ENCODE measurements at regions not wholly inside any gene's neighbourhood (a gene's known extent, or its start where the extent isn't known, plus 50 kb on each side); places are given as distances from the start of the nearest gene placed in this dataset.

- peaks cover 31 to 34% of the 10 kb centered on the region in 2 experiments for H3K4me1 Mint-ChIP-seq
Observed at GRCh38 chr1:239128541-239128940, 257.8 kb upstream of the CHRM3 start.

More at GRCh38 chr1:239128541-239128940, 257.8 kb upstream of the CHRM3 start:
- no peaks in the 10 kb centered on the region for H3K9me3 ChIP-seq (ENCODE audit: control insufficient read depth, low read depth, low read length)
- no peaks in the 10 kb centered on the region for H4K20me1 ChIP-seq (ENCODE audit: control insufficient read depth, insufficient read depth, insufficient read length)
- 0 out of 7 replicates have a peak, but pooled peaks cover 0 to 7% (median 0%) of the 10 kb centered on the region in 3 experiments for H3K36me3 Mint-ChIP-seq (ENCODE audit: insufficient read depth in 1 of 3, low read depth in 3 of 3)
- no peak overlapping the region for H3K9ac ChIP-seq (ENCODE audit: extremely low read depth, insufficient read length, low read length)
- no peak overlapping the region for H3K56ac ChIP-seq (ENCODE audit: insufficient read length, low read depth, low read length)
- H4K8ac ChIP-seq (replicated peaks; ENCODE audit: insufficient read length, low read depth, low read length), result no peak overlapping the region
- H3K4me3 Mint-ChIP-seq, result no peak overlapping the region
- no peak overlapping the region for H3K14ac ChIP-seq (ENCODE audit: insufficient read depth, low read length)
- no peak overlapping the region for H2BK15ac ChIP-seq (ENCODE audit: low read depth, low read length)
- H2BK120ac ChIP-seq (ENCODE audit: low read depth, low read length, poor library complexity, severe bottlenecking), result no peak overlapping the region
- H3K9me3 Mint-ChIP-seq, result no peaks in the 10 kb centered on the region
- H3K4ac ChIP-seq (ENCODE audit: low read depth, low read length), result no peak overlapping the region
- no peaks in the 10 kb centered on the region for H3K27me3 Mint-ChIP-seq (ENCODE audit: low read depth)
- H3K23me2 ChIP-seq (ENCODE audit: insufficient read length, low read depth, low read length, poor library complexity, severe bottlenecking), result no peaks in the 10 kb centered on the region
- no peak overlapping the region for H2AK5ac ChIP-seq (ENCODE audit: insufficient read length, low read length)
- no peak for TF ChIP-seq CTCF (conservative IDR thresholded peaks at IDR 0.05)
- H3K79me1 ChIP-seq (ENCODE audit: insufficient read depth, low read depth, low read length, poor library complexity, severe bottlenecking), result no peaks in the 10 kb centered on the region
- H2BK5ac ChIP-seq (ENCODE audit: insufficient read length, low read length), result no peak overlapping the region
- H3K4me1 ChIP-seq (ENCODE audit: insufficient read depth, low read length), result peaks cover 14% of the 10 kb centered on the region
- H3K27ac Mint-ChIP-seq, result no peak overlapping the region
- no peak overlapping the region for H3K27ac ChIP-seq (ENCODE audit: insufficient read length, low read depth, low read length)
- H3K18ac ChIP-seq (ENCODE audit: insufficient read length, low read depth, low read length), result no peak overlapping the region
- H2BK20ac ChIP-seq (ENCODE audit: low read depth, low read length, poor library complexity, severe bottlenecking), result no peak overlapping the region
- no peak for DNase-seq
- WGBS (ENCODE audit: extremely low coverage, insufficient read length, low lambda C conversion rate), result no CpG with 5 or more reads among the region's 3 CpGs
- no peak overlapping the region for H2AFZ ChIP-seq (ENCODE audit: low read length)
- H3K27me3 ChIP-seq (ENCODE audit: insufficient read depth, low read length), result no peaks in the 10 kb centered on the region
- H2BK12ac ChIP-seq (ENCODE audit: insufficient read length, low read depth, low read length), result no peak overlapping the region
- no peak overlapping the region for H3T11ph ChIP-seq (ENCODE audit: low read length)
- H3K23ac ChIP-seq (ENCODE audit: insufficient read length, low read depth, low read length), result no peak overlapping the region
- H3K79me2 ChIP-seq (ENCODE audit: insufficient read depth, low read length), result no peaks in the 10 kb centered on the region
- H4K5ac ChIP-seq (ENCODE audit: insufficient read length, low read depth, low read length), result no peak overlapping the region
- no peak overlapping the region for H3K4me2 ChIP-seq (ENCODE audit: insufficient read depth, insufficient read length, low read length)
- no peak overlapping the region for H4K91ac ChIP-seq (ENCODE audit: insufficient read length, low read depth, low read length)
